DMS153 (cell line): ENCODE measurements at regions not wholly inside any gene's neighbourhood (a gene's known extent, or its start where the extent isn't known, plus 50 kb on each side); places are given as distances from the start of the nearest gene placed in this dataset.

Experiments used
- DNase-seq: peaks from one replicate; lab custom pipeline; 2025; lab: John Stamatoyannopoulos, UW

- no peak for DNase-seq
Observed at GRCh38 chr5:97405941-97406340, 222.9 kb upstream of the RIOK2 start.

DNA sequence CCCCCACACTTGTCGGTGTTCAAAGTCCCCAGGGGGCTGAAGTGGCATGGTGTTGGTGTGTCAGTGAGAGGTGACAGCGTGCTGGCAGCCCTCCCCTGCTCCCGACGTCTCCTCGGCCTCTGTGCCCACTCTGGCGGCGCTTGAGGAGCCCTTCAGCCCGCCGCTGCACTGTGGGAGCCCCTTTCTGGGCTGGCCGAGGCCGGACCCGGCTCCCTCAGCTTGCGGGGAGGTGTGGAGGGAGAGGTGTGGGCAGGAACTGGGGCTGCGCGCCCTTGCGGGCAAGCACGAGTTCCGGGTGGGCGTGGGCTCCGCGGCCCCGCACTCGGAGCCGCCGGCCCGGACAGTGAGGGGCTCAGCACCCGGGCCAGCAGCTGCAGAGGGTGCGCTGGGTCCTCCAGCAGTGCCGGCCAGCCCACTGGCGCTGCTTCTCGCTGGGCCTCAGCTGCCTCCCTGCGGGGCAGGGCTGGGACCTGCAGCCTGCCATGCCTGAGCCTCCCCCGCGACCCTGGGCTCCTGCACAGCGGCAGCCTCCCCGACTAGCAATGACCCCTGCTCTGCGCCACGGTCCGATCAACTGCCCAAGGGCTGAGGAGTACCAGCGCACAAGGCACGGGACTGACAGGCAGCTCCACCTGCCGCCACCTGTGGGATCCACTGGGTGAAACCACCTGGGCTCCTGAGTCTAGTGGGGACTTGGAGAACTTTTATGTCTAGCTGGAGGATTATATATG, 224.1 kb upstream of the RIOK2 start:
- DNase-seq: no peak

DNA sequence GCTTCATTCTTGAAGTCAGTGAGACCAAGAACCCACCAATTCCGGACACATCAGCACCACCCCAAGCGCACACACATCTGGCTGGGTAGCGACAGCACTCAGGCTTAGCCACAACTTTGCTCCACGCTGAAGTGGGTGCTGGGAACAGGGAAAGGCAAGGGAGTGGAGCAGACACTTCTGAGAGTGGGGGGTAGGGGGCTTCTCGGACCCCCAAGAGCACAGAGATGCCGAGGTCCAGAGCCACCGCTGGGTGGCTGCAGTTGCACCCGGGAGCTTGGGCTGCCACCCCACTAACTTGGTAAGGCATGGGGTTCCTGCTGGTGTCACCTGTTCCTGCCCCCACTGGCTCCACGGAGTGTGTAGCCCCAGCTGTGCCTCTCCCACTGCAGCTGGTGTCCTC, 225.3 kb upstream of the RIOK2 start:
- DNase-seq: no peak

- DNase-seq: no peak
Observed at GRCh38 chr5:97412959-97413358, 229.9 kb upstream of the RIOK2 start.

- DNase-seq: no peak
Observed at GRCh38 chr5:97417986-97418385, 234.9 kb upstream of the RIOK2 start.

- DNase-seq: no peak
Observed at GRCh38 chr5:97418462-97418861, 235.4 kb upstream of the RIOK2 start.

GRCh38 chr5:97420646-97421045, 237.6 kb upstream of the RIOK2 start:
- no peak for DNase-seq

DNA sequence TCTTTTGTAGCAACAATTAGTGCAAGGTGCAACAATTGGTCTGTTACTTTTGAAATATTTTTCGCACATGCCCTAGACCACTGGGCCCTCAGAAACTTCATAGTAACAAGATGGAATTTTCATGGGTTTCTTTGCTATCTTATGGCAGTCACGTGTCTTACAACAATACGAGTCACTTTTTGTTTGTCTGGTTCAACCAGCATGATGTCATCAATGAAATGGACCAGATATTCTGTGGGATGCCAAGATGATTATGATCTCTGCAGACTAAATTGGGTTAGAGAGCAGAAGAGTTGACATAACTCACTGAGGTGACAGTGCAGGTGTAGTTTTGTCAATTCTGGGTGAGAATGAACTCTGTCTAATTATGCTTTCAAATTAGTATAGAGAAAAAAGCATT, 239.6 kb upstream of the RIOK2 start:
- no peak for DNase-seq

DNA sequence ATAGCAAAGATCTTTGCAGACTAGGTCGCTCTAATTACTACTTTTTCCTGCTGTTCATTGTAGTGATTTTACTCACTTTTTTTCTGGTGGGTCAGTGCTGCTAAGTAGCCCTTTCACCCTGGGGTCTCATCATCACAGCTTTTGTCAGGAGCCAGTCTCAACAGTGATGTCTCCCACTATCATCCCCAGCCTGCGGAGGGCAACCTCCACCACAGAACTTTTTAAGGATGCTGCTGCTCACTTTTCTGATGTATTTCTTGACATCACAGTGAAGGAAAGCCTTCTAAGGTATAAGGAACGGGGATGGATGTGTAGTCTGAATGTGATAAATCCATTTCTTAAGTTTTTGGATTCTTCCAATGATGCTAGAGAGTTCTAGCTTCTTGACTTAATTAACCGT, 242.5 kb upstream of the RIOK2 start:
- no peak for DNase-seq

- DNase-seq: no peak
Observed at GRCh38 chr5:97427235-97427634, 244.2 kb upstream of the RIOK2 start.

- DNase-seq: no peak
Observed at GRCh38 chr5:97434021-97434420, 251.0 kb upstream of the RIOK2 start.

GRCh38 chr5:97436405-97436804, 253.4 kb upstream of the RIOK2 start:
- no peak for DNase-seq

DNA sequence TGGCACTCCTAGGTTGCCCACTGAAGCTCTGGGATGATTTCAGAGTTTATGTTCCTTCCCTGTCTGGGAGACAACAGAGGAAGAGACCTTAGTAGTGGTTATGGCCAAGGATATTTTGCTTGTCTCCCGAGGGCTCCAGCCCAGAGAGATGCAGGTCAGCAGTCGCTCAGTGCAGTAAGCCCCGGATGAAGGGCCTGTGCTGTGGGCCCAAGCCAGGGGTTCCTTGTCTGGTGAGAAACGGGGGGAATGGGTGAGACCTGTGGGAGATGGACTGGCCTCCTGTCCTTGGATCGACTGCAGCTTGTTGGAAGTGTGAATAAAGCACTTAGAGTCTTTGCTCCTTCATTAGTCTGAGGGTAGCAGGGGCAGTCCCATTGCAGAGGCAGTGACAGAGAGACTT, 260.7 kb upstream of the RIOK2 start:
- DNase-seq: no peak

DNA sequence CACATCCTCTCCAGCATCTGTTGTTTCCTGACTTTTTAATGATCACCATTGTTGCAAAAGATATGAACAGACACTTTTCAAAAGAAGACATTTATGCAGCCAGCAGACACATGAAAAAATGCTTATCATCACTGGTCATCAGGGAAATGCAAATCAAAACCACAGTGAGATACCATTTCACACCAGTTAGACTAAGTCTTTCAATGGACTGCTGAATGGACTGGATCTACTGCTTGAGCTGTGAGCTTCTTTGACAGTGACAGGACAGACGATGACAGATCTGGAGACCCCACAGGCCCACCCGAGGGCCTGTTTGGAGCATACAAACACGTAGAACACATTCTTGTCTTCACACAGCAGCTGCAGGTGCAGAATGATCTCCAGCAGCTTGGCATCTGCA, 266.1 kb upstream of the RIOK2 start:
- no peak for DNase-seq

- no peak for DNase-seq
Observed at GRCh38 chr5:97452646-97453045, 269.6 kb upstream of the RIOK2 start.

GRCh38 chr5:97453263-97453662, 270.2 kb upstream of the RIOK2 start:
- no peak for DNase-seq

DNA sequence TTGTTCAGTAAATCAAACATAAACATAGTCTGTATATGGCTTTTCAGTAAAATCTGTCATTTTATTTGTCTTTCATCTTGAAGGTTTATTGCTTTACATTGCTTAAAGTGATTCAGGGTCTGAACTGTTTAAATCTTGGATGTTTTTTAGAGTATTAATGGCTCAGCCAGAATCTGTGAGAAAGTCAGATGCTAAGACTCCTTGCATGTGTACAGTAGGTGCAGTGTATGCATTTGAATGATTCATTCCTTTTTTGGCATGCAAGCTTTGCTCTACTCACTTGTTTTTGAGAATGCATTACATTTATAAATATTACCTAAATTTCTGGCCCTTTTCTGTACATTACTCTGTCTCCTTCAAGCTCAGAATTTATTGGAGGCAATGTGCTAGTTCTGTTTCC, 271.0 kb upstream of the RIOK2 start:
- DNase-seq: no peak

GRCh38 chr5:97455996-97456395, 272.9 kb upstream of the RIOK2 start:
- DNase-seq: no peak

DNA sequence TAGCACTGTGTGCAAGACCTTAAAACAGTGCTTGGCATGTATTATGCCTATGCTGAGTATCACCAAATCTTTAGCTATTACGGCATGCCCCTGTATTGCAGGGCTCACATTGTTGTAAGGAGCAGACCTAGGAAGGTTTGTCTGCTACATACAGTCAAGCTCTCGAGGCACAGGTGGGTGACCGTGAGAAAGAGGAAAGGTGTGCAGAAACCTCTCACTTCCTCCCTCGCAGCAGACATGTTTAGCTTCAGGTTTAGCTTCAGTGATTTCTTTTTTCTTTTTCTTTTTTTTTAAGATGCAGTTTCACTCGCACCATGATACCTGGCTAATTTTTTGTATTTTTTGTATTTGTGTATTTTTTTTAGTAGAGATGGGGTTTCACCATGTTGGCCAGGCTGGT, 275.8 kb upstream of the RIOK2 start:
- DNase-seq: no peak

DNA sequence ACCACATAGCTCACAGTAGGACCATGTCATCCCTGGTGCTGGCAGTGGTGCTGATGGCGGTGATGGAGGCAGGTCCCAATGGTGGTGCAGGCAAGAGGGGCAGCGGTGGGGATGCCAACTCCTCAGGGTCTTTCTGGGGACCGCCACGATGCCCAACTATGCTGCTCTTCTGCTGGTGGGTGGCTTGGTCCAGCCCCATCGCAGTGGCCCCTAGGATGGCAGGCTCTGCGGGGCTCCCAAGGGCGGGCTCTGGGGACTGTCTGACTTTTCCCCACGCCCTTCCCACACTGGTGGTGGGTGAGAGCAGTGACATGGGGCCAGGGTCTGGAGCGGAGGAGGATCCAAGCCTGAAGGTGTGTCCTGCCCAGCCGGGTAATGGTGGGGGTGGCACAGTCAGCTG, 288.9 kb upstream of the RIOK2 start:
- no peak for DNase-seq

- no peak for DNase-seq
Observed at GRCh38 chr5:97475847-97476246, 292.8 kb upstream of the RIOK2 start.

GRCh38 chr5:97476852-97477534, 293.9 kb upstream of the RIOK2 start:
- no peak for DNase-seq

GRCh38 chr5:97478483-97478882, 295.4 kb upstream of the RIOK2 start:
- no peak for DNase-seq

GRCh38 chr5:97480313-97480712, 297.3 kb upstream of the RIOK2 start:
- no peak for DNase-seq
